ENCODE measurements at regions not wholly inside any gene's neighbourhood (a gene's known extent, or its start where the extent isn't known, plus 50 kb on each side); places are given as distances from the start of the nearest gene placed in this dataset.
"Not testable (repeated sequence)": the region's sequence is repeated elsewhere in the genome, so short reads cannot be mapped to it uniquely, and the experiment has no call there.

DNA sequence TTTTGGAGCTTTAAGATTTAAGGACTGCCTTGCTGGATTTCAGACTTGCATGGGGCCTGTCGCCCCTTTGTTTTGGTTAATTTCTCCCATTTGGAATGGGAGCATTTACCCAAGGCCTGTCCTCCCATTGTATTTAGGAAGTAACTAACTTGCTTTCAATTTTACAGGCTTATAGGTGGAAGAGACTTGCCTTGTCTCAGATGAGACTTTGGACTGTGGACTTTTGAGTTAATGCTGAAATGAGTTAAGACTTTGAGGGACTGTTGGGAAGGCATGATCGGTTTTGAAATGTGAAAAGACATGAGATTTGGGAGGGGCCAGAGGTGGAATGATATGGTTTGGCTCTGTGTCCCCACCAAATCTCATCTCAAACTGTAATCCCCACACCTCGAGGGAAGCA is 56.5 kb upstream of the TNFSF10 start:
- TF ChIP-seq, protein P1, sequence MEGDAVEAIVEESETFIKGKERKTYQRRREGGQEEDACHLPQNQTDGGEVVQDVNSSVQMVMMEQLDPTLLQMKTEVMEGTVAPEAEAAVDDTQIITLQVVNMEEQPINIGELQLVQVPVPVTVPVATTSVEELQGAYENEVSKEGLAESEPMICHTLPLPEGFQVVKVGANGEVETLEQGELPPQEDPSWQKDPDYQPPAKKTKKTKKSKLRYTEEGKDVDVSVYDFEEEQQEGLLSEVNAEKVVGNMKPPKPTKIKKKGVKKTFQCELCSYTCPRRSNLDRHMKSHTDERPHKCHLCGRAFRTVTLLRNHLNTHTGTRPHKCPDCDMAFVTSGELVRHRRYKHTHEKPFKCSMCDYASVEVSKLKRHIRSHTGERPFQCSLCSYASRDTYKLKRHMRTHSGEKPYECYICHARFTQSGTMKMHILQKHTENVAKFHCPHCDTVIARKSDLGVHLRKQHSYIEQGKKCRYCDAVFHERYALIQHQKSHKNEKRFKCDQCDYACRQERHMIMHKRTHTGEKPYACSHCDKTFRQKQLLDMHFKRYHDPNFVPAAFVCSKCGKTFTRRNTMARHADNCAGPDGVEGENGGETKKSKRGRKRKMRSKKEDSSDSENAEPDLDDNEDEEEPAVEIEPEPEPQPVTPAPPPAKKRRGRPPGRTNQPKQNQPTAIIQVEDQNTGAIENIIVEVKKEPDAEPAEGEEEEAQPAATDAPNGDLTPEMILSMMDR (IDR thresholded peaks at IDR 0.05; ENCODE audit: insufficient read depth, low read length), result not testable (repeated sequence)
- not testable (repeated sequence) for TF ChIP-seq POLR2AphosphoS5 (IDR thresholded peaks at IDR 0.05; ENCODE audit: low read depth); SPI1 (IDR thresholded peaks at IDR 0.05; ENCODE audit: borderline replicate concordance, low read depth); GABPA (IDR thresholded peaks at IDR 0.05; ENCODE audit: low read depth)
- TF ChIP-seq, protein P2, sequence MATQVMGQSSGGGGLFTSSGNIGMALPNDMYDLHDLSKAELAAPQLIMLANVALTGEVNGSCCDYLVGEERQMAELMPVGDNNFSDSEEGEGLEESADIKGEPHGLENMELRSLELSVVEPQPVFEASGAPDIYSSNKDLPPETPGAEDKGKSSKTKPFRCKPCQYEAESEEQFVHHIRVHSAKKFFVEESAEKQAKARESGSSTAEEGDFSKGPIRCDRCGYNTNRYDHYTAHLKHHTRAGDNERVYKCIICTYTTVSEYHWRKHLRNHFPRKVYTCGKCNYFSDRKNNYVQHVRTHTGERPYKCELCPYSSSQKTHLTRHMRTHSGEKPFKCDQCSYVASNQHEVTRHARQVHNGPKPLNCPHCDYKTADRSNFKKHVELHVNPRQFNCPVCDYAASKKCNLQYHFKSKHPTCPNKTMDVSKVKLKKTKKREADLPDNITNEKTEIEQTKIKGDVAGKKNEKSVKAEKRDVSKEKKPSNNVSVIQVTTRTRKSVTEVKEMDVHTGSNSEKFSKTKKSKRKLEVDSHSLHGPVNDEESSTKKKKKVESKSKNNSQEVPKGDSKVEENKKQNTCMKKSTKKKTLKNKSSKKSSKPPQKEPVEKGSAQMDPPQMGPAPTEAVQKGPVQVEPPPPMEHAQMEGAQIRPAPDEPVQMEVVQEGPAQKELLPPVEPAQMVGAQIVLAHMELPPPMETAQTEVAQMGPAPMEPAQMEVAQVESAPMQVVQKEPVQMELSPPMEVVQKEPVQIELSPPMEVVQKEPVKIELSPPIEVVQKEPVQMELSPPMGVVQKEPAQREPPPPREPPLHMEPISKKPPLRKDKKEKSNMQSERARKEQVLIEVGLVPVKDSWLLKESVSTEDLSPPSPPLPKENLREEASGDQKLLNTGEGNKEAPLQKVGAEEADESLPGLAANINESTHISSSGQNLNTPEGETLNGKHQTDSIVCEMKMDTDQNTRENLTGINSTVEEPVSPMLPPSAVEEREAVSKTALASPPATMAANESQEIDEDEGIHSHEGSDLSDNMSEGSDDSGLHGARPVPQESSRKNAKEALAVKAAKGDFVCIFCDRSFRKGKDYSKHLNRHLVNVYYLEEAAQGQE (IDR thresholded peaks at IDR 0.05; ENCODE audit: insufficient replicate concordance, low read depth), result not testable (repeated sequence)
